Activated B cell treated with CpG ODN at 0.5 μM for 24 hours (primary cell): ENCODE measurements at regions not wholly inside any gene's neighbourhood (a gene's known extent, or its start where the extent isn't known, plus 50 kb on each side); places are given as distances from the start of the nearest gene placed in this dataset.
A peak's percentile ranks its signal among the peaks of the same experiment; 100 is the strongest.

Experiments used
- ATAC-seq: fragments of 200-7000 bp; cut with Tn5 transposase; one replicate; pipeline ENCODE4 v1.10.0; 2021; ENCODE audit warnings: low read depth, mild to moderate bottlenecking, moderate library complexity
- CTCF ChIA-PET: fragments of 350-600 bp; sonication (Branson Sonifier 250); formaldehyde crosslinking; loops from one replicate; lab custom pipeline; 2021; ENCODE audit warnings: antibody characterized with exemption; lab: Charles Lee
- POLR2A ChIA-PET: fragments of 350-600 bp; sonication (Branson Sonifier 250); formaldehyde crosslinking; loops from one replicate; lab custom pipeline; 2021; ENCODE audit warnings: antibody characterized with exemption; lab: Charles Lee
- DNase-seq: peaks from one replicate; pipeline ENCODE4 v3.0.0; 2022
- H3K27ac Mint-ChIP-seq: one replicate; pipeline ENCODE4 v1.8.0; 2020; ENCODE audit warnings: mixed read lengths
- H3K27me3 Mint-ChIP-seq: one replicate; pipeline ENCODE4 v1.8.0; 2021; ENCODE audit warnings: mixed read lengths
- H3K36me3 Mint-ChIP-seq: one replicate; pipeline ENCODE4 v1.8.0; 2021; ENCODE audit warnings: low read depth, mixed read lengths
- H3K4me1 Mint-ChIP-seq: one replicate; pipeline ENCODE4 v1.8.0; 2021; ENCODE audit warnings: mixed read lengths
- H3K4me3 Mint-ChIP-seq: one replicate; pipeline ENCODE4 v1.8.0; 2020; ENCODE audit warnings: mild to moderate bottlenecking, mixed read lengths
- H3K9me3 Mint-ChIP-seq: one replicate; pipeline ENCODE4 v1.8.0; 2020; ENCODE audit warnings: mixed read lengths
- CTCF ChIP-seq: fragments of 200-600 bp; IDR thresholded peaks from one replicate; pipeline ENCODE4 v1.8.0; 2022; ENCODE audit warnings: antibody characterized with exemption, mild to moderate bottlenecking
- intact Hi-C: fragments of 100-400 bp; cut with micrococcal nuclease; formaldehyde crosslinking; loops from one replicate; pipeline ENCODE4 v1.15.1; 2024

- POLR2A ChIA-PET, result interaction anchor here (0.6 kb wide), 1 partner anchor 106 kb away, joined by 6 read pairs; no protein-coding TSS in a partner anchor
- intact Hi-C loops, result no loop called here
- TF ChIP-seq CTCF, result no peak
- Mint-ChIP-seq H3K4me3 (no peak overlapping the region), H3K27ac (no peak overlapping the region), H3K9me3 (no peaks in the 10 kb centered on the region), H3K4me1 (peaks cover 67% of the 10 kb centered on the region), H3K27me3 (no peaks in the 10 kb centered on the region), H3K36me3 (no peaks in the 10 kb centered on the region)
- CTCF ChIA-PET, result no interaction called here
- DNase-seq (no peak), ATAC-seq (no peak)
These were observed 73.5 kb upstream of the XCR1 start for GRCh38 chr3:46100812-46101211.

GRCh38 chr3:46098319-46098761, 71.1 kb upstream of the XCR1 start:
- Mint-ChIP-seq H3K4me1 (peaks cover 75% of the 10 kb centered on the region), H3K36me3 (no peaks in the 10 kb centered on the region), H3K9me3 (no peaks in the 10 kb centered on the region), H3K27ac (peak overlapping the region; percentile 90), H3K27me3 (no peaks in the 10 kb centered on the region), H3K4me3 (peak overlapping the region; percentile 63)
- DNase-seq (no peak), ATAC-seq (peak; percentile 32)
- POLR2A ChIA-PET, result interaction anchor here (1.2 kb wide), 1 partner anchor 273 kb away, joined by 3 read pairs; no protein-coding TSS in a partner anchor
- CTCF ChIA-PET, result interaction anchor here (1.0 to 2.3 kb wide), 3 partner anchors 89 to 271 kb away, joined by 3 to 10 read pairs (median 5); partner anchors contain the start of gene CCR1
- no peak for TF ChIP-seq CTCF
- intact Hi-C loops, result loop anchor here (10.0 kb wide), 1 partner anchor 504 kb away; the partner anchor contains the start of gene LIMD1

- no peaks in the 10 kb centered on the region for H3K36me3 Mint-ChIP-seq
- peaks cover 80% of the 10 kb centered on the region for H3K4me1 Mint-ChIP-seq
These were observed 70.5 kb upstream of the XCR1 start for GRCh38 chr3:46097691-46098241.

GRCh38 chr3:46096781-46097180, 69.5 kb upstream of the XCR1 start:
- no peak for TF ChIP-seq CTCF
- Mint-ChIP-seq H3K4me1 (peaks cover 90% of the 10 kb centered on the region), H3K27me3 (no peaks in the 10 kb centered on the region), H3K9me3 (no peaks in the 10 kb centered on the region), H3K36me3 (no peaks in the 10 kb centered on the region), H3K4me3 (no peak overlapping the region), H3K27ac (peak overlapping the region; percentile 90)
- ChIA-PET POLR2A (interaction anchor here (0.6 to 1.2 kb wide), 3 partner anchors 199 to 466 kb away, joined by 3 to 5 read pairs (median 3); no protein-coding TSS in a partner anchor), CTCF (interaction anchor here (2.3 kb wide), 1 partner anchor 272 kb away, joined by 10 read pairs; no protein-coding TSS in a partner anchor)
- DNase-seq (no peak), ATAC-seq (no peak)
- intact Hi-C loops, result loop anchor here (10.0 kb wide), 1 partner anchor 502 kb away; the partner anchor contains the start of gene LIMD1

More at GRCh38 chr3:46097691-46098241, 70.5 kb upstream of the XCR1 start:
- Mint-ChIP-seq H3K27me3 (no peaks in the 10 kb centered on the region), H3K4me3 (peak overlapping the region; percentile 63), H3K27ac (peak overlapping the region; percentile 90), H3K9me3 (no peaks in the 10 kb centered on the region)
- ChIA-PET CTCF (interaction anchor here (1.0 to 2.3 kb wide), 3 partner anchors 89 to 271 kb away, joined by 3 to 10 read pairs (median 5); partner anchors contain the start of gene CCR1), POLR2A (interaction anchor here (0.6 to 1.2 kb wide), 2 partner anchors 89 to 274 kb away, joined by 3 read pairs; no protein-coding TSS in a partner anchor)
- no peak for DNase-seq
- no peak for TF ChIP-seq CTCF
- intact Hi-C loops, result loop anchor here (10.0 kb wide), 1 partner anchor 503 kb away; the partner anchor contains the start of gene LIMD1
- ATAC-seq, result peak; percentile 16

GRCh38 chr3:46096336-46096735, 69.1 kb upstream of the XCR1 start:
- ChIA-PET POLR2A (interaction anchor here (0.5 to 0.8 kb wide), 2 partner anchors 16 to 199 kb away, joined by 4 to 5 read pairs; no protein-coding TSS in a partner anchor), CTCF (interaction anchor here (2.3 kb wide), 1 partner anchor 273 kb away, joined by 10 read pairs; no protein-coding TSS in a partner anchor)
- Mint-ChIP-seq H3K27me3 (no peaks in the 10 kb centered on the region), H3K9me3 (no peaks in the 10 kb centered on the region), H3K4me1 (peaks cover 94% of the 10 kb centered on the region), H3K36me3 (no peaks in the 10 kb centered on the region), H3K27ac (peak overlapping the region; percentile 90), H3K4me3 (no peak overlapping the region)
- ATAC-seq (no peak), DNase-seq (no peak)
- TF ChIP-seq CTCF, result no peak
- intact Hi-C loops, result loop anchor here (10.0 kb wide), 1 partner anchor 502 kb away; the partner anchor contains the start of gene LIMD1
